ENCODE measurements at regions not wholly inside any gene's neighbourhood (a gene's known extent, or its start where the extent isn't known, plus 50 kb on each side); places are given as distances from the start of the nearest gene placed in this dataset.

GRCh38 chr6:167464177-167464576, 139.3 kb downstream of the TTLL2 start:
- peaks cover 8 to 13% (median 10%) of the 10 kb centered on the region in 10 experiments for H3K4me1 ChIP-seq
- no peaks in the 10 kb centered on the region for H3K9me3 ChIP-seq (replicated peaks in 1 of 11)
- no peaks in the 10 kb centered on the region for H3K36me3 ChIP-seq
- H3K9ac ChIP-seq = no peak overlapping the region
- no peak overlapping the region for H3K4me2 ChIP-seq
- no peak for TF ChIP-seq Cebpa-rat (IDR thresholded peaks at IDR 0.05)
- H3K27me3 ChIP-seq = no peaks in the 10 kb centered on the region
- no peaks in the 10 kb centered on the region for H4K20me1 ChIP-seq
- H3K27ac ChIP-seq = no peak overlapping the region
- no peak overlapping the region for H3K4me3 ChIP-seq

GRCh38 chr6:167465482-167465881, 140.6 kb downstream of the TTLL2 start:
- peaks cover 14 to 26% (median 23%) of the 10 kb centered on the region in 10 experiments for H3K4me1 ChIP-seq
- no peaks in the 10 kb centered on the region for H3K27me3 ChIP-seq
- H3K4me2 ChIP-seq = no peak overlapping the region
- no peak for TF ChIP-seq Cebpa-rat (IDR thresholded peaks at IDR 0.05)
- H4K20me1 ChIP-seq = no peaks in the 10 kb centered on the region
- no peak overlapping the region for H3K4me3 ChIP-seq
- H3K36me3 ChIP-seq = no peaks in the 10 kb centered on the region
- no peaks in the 10 kb centered on the region for H3K9me3 ChIP-seq (replicated peaks in 1 of 11)
- H3K9ac ChIP-seq = no peak overlapping the region
- no peak overlapping the region for H3K27ac ChIP-seq

- no peaks in the 10 kb centered on the region for H3K36me3 ChIP-seq
- peaks cover 14 to 31% (median 27%) of the 10 kb centered on the region in 10 experiments for H3K4me1 ChIP-seq
- no peak overlapping the region for H3K4me2 ChIP-seq
- no peak overlapping the region for H3K4me3 ChIP-seq
- H3K9me3 ChIP-seq (replicated peaks in 1 of 11) = no peaks in the 10 kb centered on the region
- no peak overlapping the region for H3K27ac ChIP-seq
- H3K27me3 ChIP-seq = no peaks in the 10 kb centered on the region
- no peak overlapping the region for H3K9ac ChIP-seq
- no peak for TF ChIP-seq Cebpa-rat (IDR thresholded peaks at IDR 0.05)
- no peaks in the 10 kb centered on the region for H4K20me1 ChIP-seq
Observed at GRCh38 chr6:167467282-167467681, 142.4 kb downstream of the TTLL2 start.

- no peaks in the 10 kb centered on the region for H3K36me3 ChIP-seq
- H3K4me3 ChIP-seq = no peak overlapping the region
- peaks cover 14 to 31% (median 27%) of the 10 kb centered on the region in 10 experiments for H3K4me1 ChIP-seq
- H3K27ac ChIP-seq = no peak overlapping the region
- no peaks in the 10 kb centered on the region for H3K27me3 ChIP-seq
- H3K4me2 ChIP-seq = peak overlapping the region in 5 of 11 experiments; percentile 81 to 97 (median 86); a peak in 7 of 22 replicates
- TF ChIP-seq Cebpa-rat (IDR thresholded peaks at IDR 0.05) = no peak
- H3K9me3 ChIP-seq (replicated peaks in 1 of 11) = no peaks in the 10 kb centered on the region
- no peaks in the 10 kb centered on the region for H4K20me1 ChIP-seq
- no peak overlapping the region for H3K9ac ChIP-seq
Observed at GRCh38 chr6:167467793-167468431, 143.0 kb downstream of the TTLL2 start.

GRCh38 chr6:167469101-167469500, 144.2 kb downstream of the TTLL2 start:
- peak overlapping the region; percentile 75 to 97 (median 86) for H3K4me2 ChIP-seq
- H3K4me3 ChIP-seq = peak overlapping the region in 1 of 10 experiments; percentile 34; a peak in 2 of 20 replicates
- H3K9me3 ChIP-seq (replicated peaks in 1 of 11) = no peaks in the 10 kb centered on the region
- no peak overlapping the region for H3K9ac ChIP-seq
- no peaks in the 10 kb centered on the region for H4K20me1 ChIP-seq
- TF ChIP-seq Cebpa-rat (IDR thresholded peaks at IDR 0.05) = no peak
- no peaks in the 10 kb centered on the region for H3K36me3 ChIP-seq
- H3K27me3 ChIP-seq = no peaks in the 10 kb centered on the region
- peaks cover 14 to 34% (median 28%) of the 10 kb centered on the region in 10 experiments for H3K4me1 ChIP-seq
- no peak overlapping the region for H3K27ac ChIP-seq

- no peak overlapping the region for H3K27ac ChIP-seq
- no peaks in the 10 kb centered on the region for H3K36me3 ChIP-seq
- H3K4me3 ChIP-seq = no peak overlapping the region
- H3K27me3 ChIP-seq = no peaks in the 10 kb centered on the region
- no peaks in the 10 kb centered on the region for H3K9me3 ChIP-seq (replicated peaks in 1 of 11)
- no peak overlapping the region for H3K9ac ChIP-seq
- peaks cover 14 to 34% (median 28%) of the 10 kb centered on the region in 10 experiments for H3K4me1 ChIP-seq
- no peaks in the 10 kb centered on the region for H4K20me1 ChIP-seq
- TF ChIP-seq Cebpa-rat (IDR thresholded peaks at IDR 0.05) = no peak
- H3K4me2 ChIP-seq = peak overlapping the region; percentile 75 to 97 (median 86); a peak in 21 of 22 replicates
Observed at GRCh38 chr6:167469672-167470071, 144.8 kb downstream of the TTLL2 start.

GRCh38 chr6:167470101-167470835, 145.4 kb downstream of the TTLL2 start:
- Histone ChIP-seq H3K27ac (no peak overlapping the region), H3K4me3 (no peak overlapping the region), H3K27me3 (no peaks in the 10 kb centered on the region), H3K4me1 (peaks cover 14 to 34% (median 28%) of the 10 kb centered on the region in 10 experiments), H4K20me1 (no peaks in the 10 kb centered on the region), H3K4me2 (peak overlapping the region in 9 of 11 experiments; percentile 80 to 97 (median 86); a peak in 15 of 22 replicates), H3K9me3 (replicated peaks in 1 of 11) (no peaks in the 10 kb centered on the region), H3K9ac (no peak overlapping the region), H3K36me3 (no peaks in the 10 kb centered on the region)
- TF ChIP-seq Cebpa-rat (IDR thresholded peaks at IDR 0.05) = no peak

- Histone ChIP-seq H3K36me3 (no peaks in the 10 kb centered on the region), H4K20me1 (no peaks in the 10 kb centered on the region), H3K27me3 (no peaks in the 10 kb centered on the region), H3K4me1 (peaks cover 14 to 34% (median 28%) of the 10 kb centered on the region in 10 experiments), H3K27ac (no peak overlapping the region), H3K4me3 (no peak overlapping the region), H3K4me2 (peak overlapping the region in 7 of 11 experiments; percentile 15 to 89 (median 84); a peak in 5 of 22 replicates), H3K9ac (no peak overlapping the region), H3K9me3 (replicated peaks in 1 of 11) (no peaks in the 10 kb centered on the region)
- TF ChIP-seq Cebpa-rat (IDR thresholded peaks at IDR 0.05) = no peak
Observed at GRCh38 chr6:167470836-167471547, 146.1 kb downstream of the TTLL2 start.

GRCh38 chr6:167471548-167471930, 146.7 kb downstream of the TTLL2 start:
- no peaks in the 10 kb centered on the region for H3K27me3 ChIP-seq
- H3K4me1 ChIP-seq = peaks cover 14 to 34% (median 28%) of the 10 kb centered on the region in 10 experiments
- H3K9me3 ChIP-seq (replicated peaks in 1 of 11) = no peaks in the 10 kb centered on the region
- H3K9ac ChIP-seq = no peak overlapping the region
- no peaks in the 10 kb centered on the region for H3K36me3 ChIP-seq
- no peaks in the 10 kb centered on the region for H4K20me1 ChIP-seq
- H3K27ac ChIP-seq = no peak overlapping the region
- TF ChIP-seq Cebpa-rat (IDR thresholded peaks at IDR 0.05) = no peak
- H3K4me3 ChIP-seq = no peak overlapping the region
- H3K4me2 ChIP-seq = no peak overlapping the region
